Kidney (tissue), 13 donors: ENCODE measurements at regions not wholly inside any gene's neighbourhood (a gene's known extent, or its start where the extent isn't known, plus 50 kb on each side); places are given as distances from the start of the nearest gene placed in this dataset.

Source experiments
- DNase-seq, 5 donors: peaks; one replicate each; pipeline ENCODE4 v3.0.0-alpha.2; 2013 to 2020
- FAIRE-seq: peaks from 2 replicates; lab custom pipeline; 2012; peaks lifted over from hg19 to GRCh38; lab: Jason Lieb, UNC
- H3K27ac ChIP-seq, 2 donors: one replicate each; pipeline ENCODE4 v1.7.0; 2013; ENCODE audit warnings: low read depth in 2 of 2, low read length in 2 of 2, inconsistent platforms in 1 of 2
- H3K27me3 ChIP-seq: one replicate; pipeline ENCODE4 v1.7.1; 2013; ENCODE audit warnings: low read length, inconsistent platforms; ENCODE audit not compliant: control insufficient read depth, insufficient read depth
- H3K36me3 ChIP-seq, 3 donors: one replicate each; pipeline versions ENCODE4 v1.7.0 to v1.7.1; 2013; ENCODE audit warnings: low read length in 3 of 3, control low read depth in 1 of 3, inconsistent platforms in 1 of 3; ENCODE audit not compliant: insufficient read depth in 3 of 3, control insufficient read depth in 2 of 3
- H3K4me1 ChIP-seq, 3 donors: one replicate each; pipeline versions ENCODE4 v1.7.0 to v1.7.1; 2013; ENCODE audit warnings: low read length in 3 of 3, inconsistent platforms in 1 of 3, low read depth in 1 of 3; ENCODE audit not compliant: control insufficient read depth in 2 of 3, insufficient read depth in 2 of 3
- H3K4me3 ChIP-seq, 3 donors: one replicate each; pipeline versions ENCODE4 v1.7.0 to v1.8.1; 2013; ENCODE audit warnings: low read length in 3 of 3, control low read depth in 1 of 3, inconsistent platforms in 1 of 3
- H3K9ac ChIP-seq, 3 donors: one replicate each; pipeline versions ENCODE4 v1.7.0 to v1.7.1; 2013; ENCODE audit warnings: low read length in 3 of 3, control low read depth in 1 of 3, inconsistent platforms in 1 of 3
- H3K9me3 ChIP-seq, 3 donors: one replicate each; pipeline versions ENCODE4 v1.7.0 to v1.7.1; 2013; ENCODE audit warnings: low read length in 3 of 3, control low read depth in 1 of 3, inconsistent platforms in 1 of 3; ENCODE audit not compliant: control insufficient read depth in 2 of 3, insufficient read depth in 1 of 3
- CTCF ChIP-seq: IDR thresholded peaks from 3 replicates; pipeline ENCODE4 v1.5.1; 2012; ENCODE audit warnings: mild to moderate bottlenecking, moderate library complexity, borderline replicate concordance; ENCODE audit not compliant: insufficient read depth; ENCODE audit errors: extremely low read depth
- intact Hi-C: fragments of 100-400 bp; cut with DNase I; formaldehyde crosslinking; loops from one replicate; pipeline ENCODE4 v1.11.1; 2022
- donor health status: control.
- donor health status: control.
- donor health status: control.
- donor health status: control.
- donor health status: control.
- donor health status: DM: yes; HTN: yes; CAD: no.
- donor health status: Normal renal cell carcinoma (clear cell type).

GRCh38 chr6:22106961-22107360, 189.9 kb downstream of the PRL start:
- TF ChIP-seq CTCF, result no peak

GRCh38 chr6:22108199-22108598, 188.6 kb downstream of the PRL start:
- Histone ChIP-seq H3K4me1 (no peaks in the 10 kb centered on the region), H3K9me3 (no peaks in the 10 kb centered on the region), H3K36me3 (peaks cover 0 to 2% (median 0%) of the 10 kb centered on the region in 3 donors), H3K4me3 (no peak overlapping the region), H3K9ac (no peak overlapping the region), H3K27ac (no peak overlapping the region), H3K27me3 (no peaks in the 10 kb centered on the region)
- no peak for TF ChIP-seq CTCF
- FAIRE-seq (no peak), DNase-seq (no peak)
- intact Hi-C loops, result no loop called here

More at GRCh38 chr6:22106961-22107360, 189.9 kb downstream of the PRL start:
- H3K27me3 ChIP-seq, result no peaks in the 10 kb centered on the region
- no peak overlapping the region for H3K27ac ChIP-seq
- DNase-seq (no peak), FAIRE-seq (no peak)
- H3K4me3 ChIP-seq, result no peak overlapping the region
- no peak overlapping the region for H3K9ac ChIP-seq
- H3K9me3 ChIP-seq, result no peaks in the 10 kb centered on the region
- no peaks in the 10 kb centered on the region for H3K4me1 ChIP-seq
- intact Hi-C loops, result no loop called here
- H3K36me3 ChIP-seq, result peaks cover 0 to 2% (median 0%) of the 10 kb centered on the region in 3 donors

GRCh38 chr6:22110061-22110460, 186.8 kb downstream of the PRL start:
- peaks cover 0 to 2% (median 0%) of the 10 kb centered on the region in 3 donors for H3K36me3 ChIP-seq
- no peak for TF ChIP-seq CTCF
- no peaks in the 10 kb centered on the region for H3K4me1 ChIP-seq
- intact Hi-C loops, result no loop called here
- H3K27me3 ChIP-seq, result no peaks in the 10 kb centered on the region
- no peak overlapping the region for H3K4me3 ChIP-seq
- no peaks in the 10 kb centered on the region for H3K9me3 ChIP-seq
- no peak for DNase-seq
- FAIRE-seq, result no peak
- H3K27ac ChIP-seq, result no peak overlapping the region
- no peak overlapping the region for H3K9ac ChIP-seq

- FAIRE-seq, result no peak
- H3K27ac ChIP-seq, result no peak overlapping the region
- intact Hi-C loops, result no loop called here
Observed at GRCh38 chr6:22112461-22112860, 184.4 kb downstream of the PRL start.

More at GRCh38 chr6:22112461-22112860, 184.4 kb downstream of the PRL start:
- no peak for DNase-seq
- H3K9ac ChIP-seq, result no peak overlapping the region
- no peak overlapping the region for H3K4me3 ChIP-seq
- H3K9me3 ChIP-seq, result no peaks in the 10 kb centered on the region
- H3K4me1 ChIP-seq, result no peaks in the 10 kb centered on the region
- peaks cover 0 to 4% (median 0%) of the 10 kb centered on the region in 3 donors for H3K36me3 ChIP-seq
- H3K27me3 ChIP-seq, result no peaks in the 10 kb centered on the region
- TF ChIP-seq CTCF, result no peak
